Spleen (tissue), 7 donors: ENCODE measurements at regions not wholly inside any gene's neighbourhood (a gene's known extent, or its start where the extent isn't known, plus 50 kb on each side); places are given as distances from the start of the nearest gene placed in this dataset.

ENCODE experiments used
- CTCF ChIP-seq, 11 experiments: fragments of 200-600 bp in 7 of 11; fragments of 450-650 bp in 4 of 11; sonication (generic) in 4 of 11; IDR thresholded peaks in 8 of 11; conservative IDR thresholded peaks in 3 of 11; 1 replicate in 7 of 11; 2 replicates in 4 of 11; pipeline versions ENCODE4 v1.4.0 to v1.8.0; 2016 to 2021; ENCODE audit warnings: antibody characterized with exemption in 11 of 11, inconsistent platforms in 4 of 11, mild to moderate bottlenecking in 1 of 11
- POLR2A ChIP-seq, 3 donors: fragments of 450-650 bp; IDR thresholded peaks; one replicate each; pipeline ENCODE4 v1.5.1; 2017; ENCODE audit warnings: antibody characterized with exemption in 3 of 3, mild to moderate bottlenecking in 1 of 3
- donor health status: DM: no; HTN: no; CAD: no; lungs with moderate emphysema.
- donor health status: DM: no; HTN: no; CAD: no.
- donor health status: DM: no; HTN: no; CAD: no.

GRCh38 chr3:46080124-46080968, 53.1 kb upstream of the XCR1 start:
- TF ChIP-seq CTCF (IDR thresholded peaks at IDR 0.05 in 8 of 11, conservative IDR thresholded peaks at IDR 0.05 in 3 of 11) (no peak), POLR2A (IDR thresholded peaks at IDR 0.05) (no peak)
